Upper lobe of left lung (tissue), 4 donors: ENCODE measurements at regions not wholly inside any gene's neighbourhood (a gene's known extent, or its start where the extent isn't known, plus 50 kb on each side); places are given as distances from the start of the nearest gene placed in this dataset.

ENCODE experiments used
- EP300 ChIP-seq, 4 donors: sonication (generic); formaldehyde crosslinking; IDR thresholded peaks; one replicate each; pipeline ENCODE4 v1.5.1; 2017; ENCODE audit warnings: antibody characterized with exemption in 4 of 4, control low read depth in 2 of 4
- POLR2A ChIP-seq, 4 donors: fragments of 450-650 bp; IDR thresholded peaks; one replicate each; pipeline ENCODE4 v1.5.1; 2016 to 2017; ENCODE audit warnings: antibody characterized with exemption in 4 of 4, mild to moderate bottlenecking in 2 of 4
- POLR2AphosphoS5 ChIP-seq, 2 donors: sonication (generic); formaldehyde crosslinking; IDR thresholded peaks; one replicate each; pipeline ENCODE4 v1.5.1; 2017; ENCODE audit warnings: antibody characterized with exemption in 2 of 2
- TF ChIP-seq, protein P1 (sequence below), 6 experiments: fragments of 450-650 bp in 4 of 6; fragments of 200-600 bp in 2 of 6; sonication (generic) in 2 of 6; IDR thresholded peaks; one replicate each; pipeline ENCODE4 v1.5.1; 2016 to 2019; ENCODE audit warnings: antibody characterized with exemption in 6 of 6

DNA sequence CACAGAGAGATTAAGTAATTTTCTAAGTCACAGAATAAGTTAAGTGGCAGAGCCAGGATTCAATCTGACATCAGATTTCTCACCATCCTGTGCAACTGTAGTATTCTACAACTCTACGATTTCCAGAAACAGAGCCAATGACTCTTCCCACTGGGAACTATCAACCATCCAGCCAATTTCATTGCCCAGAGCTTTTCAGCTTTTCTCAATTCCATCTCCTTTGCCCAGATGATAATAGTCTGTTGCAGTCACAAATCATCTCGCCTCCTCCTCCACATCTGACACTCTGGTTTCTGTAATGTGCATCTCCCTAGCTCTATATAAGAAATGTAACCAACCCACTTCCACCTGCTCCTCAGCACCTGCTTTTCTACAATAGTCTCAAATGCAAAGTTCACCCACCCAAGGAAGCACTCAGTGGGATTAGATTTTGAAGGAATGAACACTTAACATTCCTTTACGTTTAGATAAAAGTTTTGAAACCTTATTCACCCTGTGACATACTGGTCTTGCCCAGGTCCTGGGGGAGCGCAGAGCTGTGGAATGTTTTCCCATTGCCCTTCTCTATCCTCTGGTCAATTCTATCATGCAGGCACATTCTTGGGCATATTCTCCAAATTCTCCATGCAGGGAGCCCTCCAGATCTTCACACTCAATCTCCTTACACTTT is 167.8 kb upstream of the ASIC2 start:
- TF ChIP-seq, protein P1, sequence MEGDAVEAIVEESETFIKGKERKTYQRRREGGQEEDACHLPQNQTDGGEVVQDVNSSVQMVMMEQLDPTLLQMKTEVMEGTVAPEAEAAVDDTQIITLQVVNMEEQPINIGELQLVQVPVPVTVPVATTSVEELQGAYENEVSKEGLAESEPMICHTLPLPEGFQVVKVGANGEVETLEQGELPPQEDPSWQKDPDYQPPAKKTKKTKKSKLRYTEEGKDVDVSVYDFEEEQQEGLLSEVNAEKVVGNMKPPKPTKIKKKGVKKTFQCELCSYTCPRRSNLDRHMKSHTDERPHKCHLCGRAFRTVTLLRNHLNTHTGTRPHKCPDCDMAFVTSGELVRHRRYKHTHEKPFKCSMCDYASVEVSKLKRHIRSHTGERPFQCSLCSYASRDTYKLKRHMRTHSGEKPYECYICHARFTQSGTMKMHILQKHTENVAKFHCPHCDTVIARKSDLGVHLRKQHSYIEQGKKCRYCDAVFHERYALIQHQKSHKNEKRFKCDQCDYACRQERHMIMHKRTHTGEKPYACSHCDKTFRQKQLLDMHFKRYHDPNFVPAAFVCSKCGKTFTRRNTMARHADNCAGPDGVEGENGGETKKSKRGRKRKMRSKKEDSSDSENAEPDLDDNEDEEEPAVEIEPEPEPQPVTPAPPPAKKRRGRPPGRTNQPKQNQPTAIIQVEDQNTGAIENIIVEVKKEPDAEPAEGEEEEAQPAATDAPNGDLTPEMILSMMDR (IDR thresholded peaks at IDR 0.05) = no peak
- TF ChIP-seq POLR2AphosphoS5 (IDR thresholded peaks at IDR 0.05) = no peak
- TF ChIP-seq POLR2A (IDR thresholded peaks at IDR 0.05) = no peak
- TF ChIP-seq EP300 (IDR thresholded peaks at IDR 0.05) = no peak
